ENCODE measurements at regions not wholly inside any gene's neighbourhood (a gene's known extent, or its start where the extent isn't known, plus 50 kb on each side); places are given as distances from the start of the nearest gene placed in this dataset.
A peak's percentile ranks its signal among the peaks of the same experiment; 100 is the strongest.

DNA sequence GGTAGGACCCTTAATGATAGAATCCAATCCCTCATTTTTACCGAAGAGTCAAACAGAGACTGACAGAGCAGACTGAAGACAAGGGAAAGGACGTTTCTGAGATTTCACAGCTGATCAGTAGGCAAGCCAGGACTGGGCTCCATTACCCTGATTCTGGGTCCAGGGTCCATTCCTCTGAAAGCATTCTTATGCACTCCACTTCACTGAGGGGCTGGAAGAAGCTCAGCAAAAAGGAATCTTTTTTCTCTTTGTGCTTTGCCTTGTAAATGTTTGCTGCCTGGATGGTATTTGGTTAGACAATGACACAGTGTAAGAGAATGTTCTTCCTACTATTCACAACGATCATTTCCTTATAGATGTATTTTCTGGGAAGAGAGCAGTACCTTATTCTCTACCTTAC is 331.3 kb upstream of the PROX1 start:
- no peak for DNase-seq

DNA sequence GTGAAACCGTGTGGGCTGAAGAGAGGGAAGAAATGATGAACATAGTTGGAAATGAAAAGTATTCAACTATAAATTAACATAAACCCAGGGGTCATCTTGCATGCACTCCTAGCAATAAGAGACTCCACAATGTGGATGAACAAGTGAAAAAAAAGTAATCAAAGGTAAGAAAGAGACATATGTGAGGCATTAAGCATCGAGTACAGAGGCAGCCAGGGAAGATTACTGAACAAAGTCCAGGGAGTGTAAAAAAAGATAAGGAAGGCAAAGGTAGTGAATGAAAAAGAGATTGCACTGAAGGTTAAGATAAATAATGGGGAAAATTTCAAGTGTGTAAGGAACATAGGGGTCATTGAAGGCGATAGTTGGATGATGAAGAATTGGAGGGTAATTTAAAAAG is 330.8 kb upstream of the PROX1 start:
- DNase-seq: no peak

DNA sequence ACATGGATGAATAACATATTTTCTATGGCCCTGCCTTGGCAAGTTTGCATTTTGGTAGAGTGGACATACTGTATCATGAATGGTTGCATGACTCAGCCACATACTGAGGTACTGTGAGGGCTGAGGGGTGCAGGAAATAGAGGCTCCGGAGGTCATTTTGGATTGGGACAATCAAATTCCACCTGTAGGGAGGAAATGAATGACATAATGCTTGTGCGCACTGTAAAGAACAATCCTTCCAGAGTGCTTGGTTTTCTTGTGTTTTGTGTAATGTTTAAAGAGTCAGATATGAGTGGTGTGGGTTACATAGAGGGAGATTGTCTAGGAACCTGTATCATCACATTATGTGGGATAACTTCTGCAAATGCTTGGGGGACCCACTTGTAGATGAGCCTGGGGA is 329.9 kb upstream of the PROX1 start:
- peak in 1 of 2 experiments; percentile 36 for DNase-seq

DNA sequence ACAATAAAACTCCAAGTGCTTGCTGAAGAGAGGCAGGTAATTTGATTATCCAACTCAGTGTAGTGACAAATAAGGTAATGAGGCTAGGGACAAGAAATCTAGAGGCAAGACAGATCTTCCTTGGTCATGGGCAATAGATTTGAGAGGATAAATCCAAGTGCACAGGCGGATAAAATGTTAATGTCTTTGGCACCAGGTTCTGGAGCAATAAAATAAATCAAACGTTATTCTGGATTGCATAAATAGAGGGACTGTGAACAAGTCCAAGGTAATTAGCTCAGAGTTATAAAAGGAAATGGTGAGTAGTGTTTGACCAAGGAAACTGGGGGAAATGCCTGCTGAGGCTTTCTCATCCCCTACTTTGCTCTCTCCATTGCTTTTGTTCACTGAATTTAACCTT is 329.3 kb upstream of the PROX1 start:
- peak; percentile 30 to 75 for DNase-seq

DNA sequence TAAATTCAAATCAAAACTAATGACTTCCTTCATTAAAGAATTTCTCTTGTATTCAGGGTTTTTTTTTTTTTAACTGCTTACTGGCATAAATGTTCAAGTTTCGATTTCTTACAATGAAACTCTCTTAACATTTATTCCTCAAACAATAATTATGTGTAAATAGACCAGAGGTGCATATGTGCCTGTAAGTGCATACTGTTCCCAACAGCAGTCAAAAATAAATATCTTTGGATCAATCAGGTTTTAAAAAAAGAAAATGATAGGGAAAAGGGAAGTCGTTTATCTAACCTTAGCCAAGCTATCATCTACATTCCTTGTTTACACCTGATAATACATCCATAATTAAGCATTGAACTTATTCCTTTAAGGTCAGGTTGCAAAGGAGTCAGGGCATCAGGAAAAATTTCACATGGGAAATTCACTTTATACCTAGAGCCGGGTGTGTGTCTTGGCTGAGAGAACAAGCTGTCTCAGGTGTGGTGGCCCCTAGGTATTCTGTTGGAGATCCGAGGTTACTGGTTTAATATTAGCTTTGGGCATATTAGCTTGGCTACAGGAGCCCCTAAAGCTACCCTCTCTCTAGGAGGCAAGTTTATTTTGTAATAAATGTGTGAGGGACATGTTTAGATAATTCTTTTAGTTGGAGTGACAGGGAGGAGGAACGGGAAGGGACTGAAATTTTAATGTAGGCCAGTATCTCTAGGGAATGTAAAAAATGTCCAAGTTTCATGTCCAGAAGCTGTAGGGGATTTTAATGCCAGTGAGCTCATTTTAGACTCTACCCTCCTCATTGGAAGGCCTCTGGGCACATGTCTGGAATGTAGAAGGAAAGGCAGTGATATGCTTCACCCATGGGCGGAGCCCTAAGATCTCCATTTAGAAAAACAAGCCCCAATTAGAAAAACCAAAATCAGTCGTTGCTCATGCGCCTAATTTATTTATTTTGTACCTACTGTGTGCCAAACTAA is 327.9 kb upstream of the PROX1 start:
- no peak for DNase-seq

DNA sequence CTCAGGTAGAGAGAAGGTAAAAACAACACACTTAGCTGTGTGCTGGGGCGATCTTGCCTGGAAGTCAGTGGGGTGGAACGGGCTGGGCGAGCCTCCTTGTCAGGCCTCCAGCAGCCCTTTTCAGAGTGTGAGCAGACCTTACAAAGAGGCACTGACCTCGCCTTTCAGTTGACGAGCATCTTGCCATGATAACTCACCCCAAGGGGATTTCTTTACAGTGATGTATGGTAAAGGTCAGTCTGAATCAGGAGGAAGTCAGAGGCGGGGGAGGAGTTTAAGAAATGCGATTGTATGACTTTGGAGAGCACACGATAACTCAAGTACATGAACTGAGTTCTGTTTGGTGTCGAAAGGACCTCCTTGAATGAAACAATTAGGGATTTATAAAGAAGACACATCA is 326.5 kb upstream of the PROX1 start:
- no peak for DNase-seq

DNA sequence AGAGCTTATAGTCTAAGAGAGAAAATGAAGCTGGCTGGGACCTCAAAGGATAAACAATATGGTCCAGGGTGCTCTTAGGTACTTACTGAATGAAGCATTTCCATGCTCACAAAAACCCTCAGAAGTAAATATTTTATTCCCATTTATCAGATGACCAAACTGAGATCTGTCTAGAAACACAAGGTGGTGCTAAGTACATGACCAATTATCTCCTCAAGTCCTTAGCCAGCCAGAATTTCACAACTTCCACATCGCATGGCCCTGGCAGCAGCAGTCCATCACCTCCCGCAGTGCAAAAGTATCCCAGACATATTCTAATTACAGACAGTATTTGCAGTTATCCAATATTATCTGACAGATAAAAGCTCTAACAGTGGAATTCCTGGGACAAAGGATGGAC is 321.7 kb upstream of the PROX1 start:
- DNase-seq: peak in 1 of 2 experiments; percentile 21

DNA sequence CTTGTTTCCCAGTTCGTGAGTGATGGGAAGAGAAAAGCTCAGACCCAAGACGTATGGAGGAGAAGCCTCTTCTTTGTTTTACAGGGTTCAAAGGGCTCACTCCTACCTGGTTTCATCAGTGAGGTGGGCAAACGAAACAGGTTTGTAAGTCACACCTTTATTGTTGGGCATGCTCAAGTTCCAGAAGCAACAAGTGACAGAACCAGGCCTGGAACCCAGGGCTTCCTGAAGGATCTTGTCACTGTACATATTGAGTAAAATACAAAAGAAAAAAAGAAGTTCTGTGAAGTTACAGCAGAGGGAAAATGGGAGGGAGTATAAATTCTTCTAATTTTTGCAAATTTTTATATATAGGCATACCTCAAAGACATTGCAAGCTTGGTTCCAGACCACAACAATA is 320.9 kb upstream of the PROX1 start:
- DNase-seq: no peak

DNA sequence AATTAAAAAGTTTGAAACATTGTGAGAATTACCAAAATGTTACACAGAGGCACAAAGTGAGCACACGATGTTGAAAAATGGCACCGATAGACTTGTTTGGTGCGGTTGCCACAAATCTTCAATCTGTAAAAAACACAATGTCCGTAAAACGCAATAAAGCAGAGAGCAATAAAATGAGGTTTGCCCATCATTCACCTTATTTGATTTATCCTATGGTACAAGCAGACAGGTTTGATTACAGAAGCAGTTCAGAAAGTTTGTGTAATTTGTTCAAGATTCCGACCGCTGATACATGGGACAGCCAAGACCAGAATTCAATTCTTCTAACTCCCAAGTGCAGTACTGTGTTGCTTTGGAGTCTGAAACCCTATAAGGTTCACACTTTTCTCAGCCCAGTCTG is 318.3 kb upstream of the PROX1 start:
- DNase-seq: no peak

DNA sequence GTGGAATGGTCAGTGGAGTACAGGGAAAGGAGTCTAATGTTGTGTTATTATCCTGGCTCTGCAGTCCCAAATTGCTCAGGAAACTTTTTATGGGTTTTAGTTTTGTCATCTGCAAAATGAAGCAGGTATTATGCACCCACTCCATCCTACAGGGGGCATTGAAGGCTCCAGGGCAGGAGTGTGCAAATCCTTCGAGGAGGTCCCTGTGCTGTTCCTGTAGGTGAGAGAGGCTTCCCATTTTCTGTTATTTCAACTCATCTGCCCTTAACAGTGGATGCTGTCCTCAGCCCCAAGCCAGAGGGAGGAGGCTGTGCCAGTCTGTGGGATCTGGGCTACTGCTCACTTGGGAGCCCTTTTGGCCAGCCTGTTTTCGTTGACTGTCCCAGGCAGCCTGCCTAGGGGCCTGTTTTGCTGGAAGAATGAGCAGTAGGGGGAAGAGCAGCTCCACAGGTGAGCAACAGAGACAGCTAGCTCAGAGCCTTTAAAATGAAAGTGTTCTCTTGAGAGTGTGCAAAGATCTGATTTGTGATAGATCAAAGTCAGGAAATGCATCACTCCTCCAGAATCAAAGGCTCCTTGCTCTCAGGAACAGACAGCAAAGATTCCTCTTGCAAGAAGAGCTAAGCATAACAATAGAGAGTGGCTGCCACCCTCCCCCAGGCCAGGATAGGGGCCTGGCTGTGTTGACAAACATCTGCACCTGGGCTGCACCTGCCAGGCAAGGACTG is 317.6 kb upstream of the PROX1 start:
- peak; percentile 87 to 97 for DNase-seq

DNA sequence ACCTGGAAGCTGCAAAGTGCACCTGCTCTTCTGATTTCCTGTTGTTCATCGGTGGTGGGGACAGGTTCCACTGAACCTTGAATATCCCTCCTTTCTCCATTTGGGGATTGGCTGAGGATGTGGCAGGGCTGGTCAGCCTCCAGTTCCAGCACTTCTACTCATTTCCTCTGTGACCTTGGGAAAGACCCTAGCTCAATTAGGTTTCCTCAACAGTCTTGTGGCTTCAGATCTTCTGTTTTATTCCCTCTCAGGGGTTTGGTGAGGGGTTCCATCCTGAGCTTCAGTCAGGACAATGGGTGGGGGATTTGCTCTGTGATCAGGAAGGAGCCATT is 317.1 kb upstream of the PROX1 start:
- DNase-seq: no peak

DNA sequence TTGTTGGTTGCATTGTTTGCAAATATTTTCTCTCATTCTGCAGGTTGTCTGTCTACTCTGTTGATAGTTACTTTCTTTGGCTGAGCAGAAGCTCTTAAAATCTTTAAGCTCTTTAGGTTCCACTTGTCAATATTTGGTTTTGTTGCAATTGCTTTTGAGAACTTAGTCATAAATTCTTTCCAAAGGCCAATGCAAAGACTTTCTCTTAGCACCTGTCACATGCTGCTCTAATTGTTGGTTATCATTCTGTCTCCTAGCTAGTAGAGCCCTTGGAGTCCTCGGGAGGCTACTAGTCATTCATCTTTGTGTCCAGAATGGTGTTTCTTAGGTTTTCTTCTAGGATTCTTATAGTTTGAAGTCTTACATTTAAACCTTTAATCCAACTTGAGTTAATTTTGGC is 312.7 kb upstream of the PROX1 start:
- no peak for DNase-seq

DNA sequence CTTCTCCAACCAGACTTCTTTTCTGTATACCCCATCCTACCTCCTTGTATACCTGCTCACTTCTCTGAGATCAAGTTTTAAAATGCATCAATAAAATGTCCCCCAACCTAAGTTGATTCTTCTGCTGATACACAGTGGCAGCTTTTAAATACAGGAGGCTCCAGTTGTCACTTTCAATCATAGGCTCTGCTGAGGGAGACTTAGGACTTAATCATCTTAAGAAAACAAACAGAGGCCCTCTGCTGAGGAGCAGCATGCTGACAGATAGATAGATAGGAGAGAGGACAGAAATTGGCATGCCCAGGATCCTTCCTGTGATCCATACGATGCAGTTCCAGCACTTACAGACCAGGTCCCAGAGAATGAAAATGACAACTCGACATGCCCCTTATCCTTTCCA is 311.0 kb upstream of the PROX1 start:
- DNase-seq: no peak

DNA sequence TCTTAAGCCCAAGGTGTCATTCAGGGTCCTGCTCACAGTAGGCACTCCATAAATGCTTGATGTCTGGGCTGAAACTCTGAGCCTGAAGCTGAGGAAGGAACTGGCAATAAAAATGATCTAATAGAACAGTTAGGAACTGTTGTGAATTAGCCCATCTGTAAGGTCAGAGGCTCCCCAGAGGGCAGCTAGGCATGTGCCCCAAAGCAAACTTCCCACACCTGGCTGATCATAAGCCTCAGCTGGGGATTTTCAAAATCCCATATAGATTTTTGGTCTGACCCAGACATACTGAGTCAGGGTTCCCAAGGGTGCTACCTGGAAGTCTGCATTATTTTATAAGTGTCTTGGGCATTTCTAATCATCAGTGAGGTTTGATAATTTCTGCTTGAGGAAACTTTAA is 309.4 kb upstream of the PROX1 start:
- no peak for DNase-seq

DNA sequence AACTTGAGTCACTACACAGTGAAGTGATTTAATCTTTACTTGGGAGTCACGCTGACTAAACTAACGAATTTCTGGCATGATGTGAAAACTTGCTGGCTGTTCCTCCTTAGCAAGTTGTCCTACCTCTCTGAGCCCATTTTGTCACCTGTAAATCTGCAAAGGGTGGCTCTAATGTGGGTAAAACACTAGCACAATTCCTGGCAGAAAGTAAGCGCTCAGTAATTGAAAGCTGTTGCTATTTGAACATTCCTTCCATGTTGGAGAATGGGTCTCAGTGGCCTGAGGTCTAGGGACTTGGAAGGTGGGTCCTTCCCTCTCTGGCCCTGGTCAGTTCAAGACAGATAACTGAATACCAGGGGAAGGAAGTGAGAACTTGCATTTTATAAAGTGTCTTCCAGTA is 309.0 kb upstream of the PROX1 start:
- DNase-seq: no peak

DNA sequence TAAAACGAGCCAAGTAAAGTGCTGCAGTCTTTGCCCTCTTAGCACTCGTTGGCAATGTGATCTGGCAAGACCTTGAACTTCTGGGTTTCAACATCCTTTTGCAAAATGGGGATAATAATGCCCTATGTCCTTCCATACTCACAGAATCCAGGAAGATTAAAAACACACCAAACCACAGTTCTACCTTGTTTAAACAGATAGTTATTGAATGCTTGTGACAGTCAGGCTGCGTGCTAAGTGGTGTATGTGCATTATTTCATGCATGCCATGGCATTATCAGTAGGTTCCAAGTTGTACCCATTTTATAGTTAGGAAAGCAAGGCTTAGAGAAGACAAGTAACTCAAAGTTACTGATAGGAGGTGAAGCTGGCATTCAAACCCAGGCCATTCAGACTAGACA is 308.6 kb upstream of the PROX1 start:
- no peak for DNase-seq

DNA sequence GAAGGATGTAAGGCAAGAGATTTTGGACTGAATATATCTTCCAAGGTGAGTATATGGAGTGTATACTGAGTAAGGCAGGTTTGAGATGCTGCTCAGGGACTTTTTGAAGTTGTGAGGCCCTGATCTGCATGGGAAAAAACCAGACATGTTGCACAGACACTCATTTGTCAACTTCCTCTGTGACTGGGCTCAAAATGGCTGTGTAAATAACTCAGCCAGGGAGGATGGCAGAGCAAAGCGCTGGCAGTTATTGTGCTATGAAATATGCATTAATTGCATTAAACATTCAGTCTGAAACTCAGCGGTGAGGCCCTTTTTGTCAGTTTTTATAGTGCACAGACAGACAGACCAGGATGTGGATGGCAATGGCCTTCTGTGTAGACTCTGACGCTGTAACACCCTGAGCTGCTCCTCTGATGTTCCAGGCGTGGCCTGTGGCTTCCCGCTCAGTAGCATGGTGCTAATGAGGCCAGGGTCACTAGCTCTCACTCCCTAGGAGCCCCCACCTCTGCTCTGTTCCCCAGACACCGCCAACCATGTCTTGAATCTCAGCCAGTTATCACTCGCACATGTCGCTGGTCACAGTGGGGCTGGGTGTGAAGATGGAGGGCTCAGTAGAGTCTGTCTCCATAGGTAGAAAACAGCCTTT is 307.0 kb upstream of the PROX1 start:
- DNase-seq: peak; percentile 19 to 81

DNA sequence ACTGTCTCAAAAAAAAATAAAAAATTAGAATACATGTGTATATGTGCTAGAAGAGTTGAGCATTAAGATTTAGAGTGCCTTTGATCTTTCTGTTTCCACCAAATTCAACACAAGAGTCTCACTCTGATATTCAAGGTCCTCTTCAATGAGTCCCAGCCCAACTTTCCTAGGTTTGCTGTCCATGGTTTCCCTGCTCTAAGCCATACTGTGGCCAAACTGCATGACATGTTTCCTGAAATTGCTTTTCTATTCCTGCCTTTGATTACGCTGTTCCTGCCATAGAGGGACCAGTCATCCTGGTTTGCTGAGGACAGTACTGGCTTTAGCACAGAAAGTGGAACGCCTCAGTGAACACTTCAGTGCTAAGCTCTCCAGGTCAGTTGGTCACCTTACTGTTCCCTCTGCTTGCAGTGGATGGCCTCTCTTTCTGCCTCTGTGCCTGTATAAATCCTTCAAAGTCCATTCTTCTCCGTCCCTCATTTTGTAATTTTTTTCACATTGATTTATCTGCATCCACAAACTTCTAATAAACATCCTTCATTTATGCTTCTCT is 305.9 kb upstream of the PROX1 start:
- DNase-seq: no peak

DNA sequence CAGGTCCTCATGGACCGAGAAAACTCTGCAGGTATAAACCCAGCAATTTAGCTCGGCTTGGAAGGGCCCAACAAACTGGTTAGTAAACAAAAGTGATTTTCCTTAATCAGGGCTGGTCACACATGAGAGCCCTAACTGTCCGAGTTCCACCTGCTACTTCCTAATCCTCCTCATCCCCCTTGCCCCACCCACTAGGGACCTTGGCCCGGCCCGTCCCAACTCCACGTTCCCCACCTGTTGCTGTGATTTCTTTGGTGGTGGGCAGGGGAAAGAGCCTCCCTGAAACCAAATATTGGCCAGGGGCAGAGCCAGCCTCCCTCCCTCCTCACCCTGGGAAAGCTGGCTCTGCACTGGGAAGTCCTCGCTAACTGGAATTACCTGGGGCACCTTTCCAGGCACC is 304.2 kb upstream of the PROX1 start:
- DNase-seq: no peak

DNA sequence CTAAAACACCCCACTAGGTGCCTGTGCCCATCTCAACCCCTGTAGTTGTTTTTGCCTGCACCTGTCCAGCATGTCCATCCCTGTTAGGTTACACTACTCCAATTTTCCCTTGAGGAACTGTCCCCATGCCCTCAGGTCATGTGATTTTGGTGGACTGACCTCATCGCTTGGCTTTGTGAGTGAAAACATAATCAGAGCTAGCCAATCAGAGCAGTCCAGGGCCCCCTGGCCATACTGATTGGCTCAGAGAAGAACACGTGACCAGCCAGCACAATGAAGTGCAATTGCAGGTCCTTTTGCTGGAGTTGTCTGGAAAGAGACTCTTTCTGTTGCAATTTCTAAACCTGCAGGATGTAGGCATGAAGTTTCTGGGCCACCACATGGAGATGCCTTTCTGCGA is 303.3 kb upstream of the PROX1 start:
- no peak for DNase-seq

DNA sequence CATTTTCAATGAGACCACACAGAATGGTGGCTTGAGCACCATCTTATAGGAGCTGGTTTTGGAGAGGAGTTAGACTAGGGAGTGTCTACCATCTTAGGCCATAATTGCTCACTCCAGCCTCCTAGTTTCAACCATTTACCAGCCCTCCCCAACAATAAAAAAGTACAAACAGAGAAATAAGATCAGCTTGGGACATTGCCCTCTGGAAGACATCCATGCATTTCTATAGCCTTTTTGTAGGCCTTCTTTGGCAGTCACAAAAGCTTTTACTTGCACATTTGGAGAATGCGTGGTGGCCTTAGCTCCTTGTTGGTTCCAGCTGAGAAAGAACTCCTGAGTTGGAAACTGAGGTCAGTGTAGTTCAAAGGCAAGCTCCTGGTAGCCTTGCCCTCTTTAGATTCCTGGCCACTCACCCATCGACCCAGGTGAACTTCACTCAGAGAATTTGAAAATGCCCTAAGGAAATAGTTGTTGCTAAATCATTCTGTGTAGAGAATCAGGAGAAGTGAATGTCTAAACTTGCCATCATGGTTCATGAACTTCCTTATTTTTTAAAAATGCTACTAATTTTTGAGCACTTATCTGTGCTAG is 301.7 kb upstream of the PROX1 start:
- DNase-seq: no peak

DNA sequence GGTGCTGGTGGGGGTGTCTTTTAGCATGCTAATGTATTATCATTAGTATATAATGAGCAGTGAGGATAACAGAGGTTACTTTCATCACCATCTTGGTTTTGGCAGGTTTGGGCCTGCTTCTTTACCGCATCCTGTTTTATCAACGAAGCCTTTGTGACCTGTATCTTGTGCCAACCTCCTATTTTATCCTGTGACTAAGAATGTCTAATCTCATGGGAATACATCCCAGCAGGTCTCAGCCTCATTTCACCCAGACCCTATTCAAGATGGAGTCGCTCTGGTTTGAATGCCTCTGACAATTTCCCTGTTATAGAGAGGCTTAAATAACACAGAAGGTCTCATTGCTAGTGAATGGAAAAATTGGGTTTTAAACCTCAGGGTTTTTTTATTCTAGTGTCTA is 300.8 kb upstream of the PROX1 start:
- DNase-seq: no peak

DNA sequence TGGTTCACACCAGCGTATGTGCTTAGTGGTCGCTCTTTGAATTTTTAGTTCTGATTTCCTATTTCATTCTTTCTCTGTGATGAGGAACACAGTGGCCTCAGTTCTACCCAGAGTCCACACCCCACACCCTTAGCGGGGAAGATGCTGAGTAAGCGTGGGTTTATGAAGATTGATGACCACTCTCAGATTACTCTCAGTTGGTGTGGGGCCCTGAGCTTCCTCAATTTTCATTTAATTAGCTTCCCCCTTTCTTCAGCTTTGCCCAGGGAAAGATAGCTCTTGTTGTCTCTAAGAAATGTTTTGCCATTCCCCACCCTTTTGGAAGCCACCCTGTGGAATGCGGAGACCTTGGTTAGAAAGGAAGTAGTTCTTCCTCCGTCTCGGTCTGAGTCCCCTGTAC is 299.9 kb upstream of the PROX1 start:
- DNase-seq: no peak
